ENCODE measurements at regions not wholly inside any gene's neighbourhood (a gene's known extent, or its start where the extent isn't known, plus 50 kb on each side); places are given as distances from the start of the nearest gene placed in this dataset.
"Not testable (repeated sequence)": the region's sequence is repeated elsewhere in the genome, so short reads cannot be mapped to it uniquely, and the experiment has no call there.

GRCh38 chr17:43315858-43316521 is 82.2 kb upstream of the RNU2-1 start:
- DNase-seq (ENCODE audit: low read depth) = no peak

GRCh38 chr17:43315369-43315768 is 81.6 kb upstream of the RNU2-1 start:
- no peak for DNase-seq (ENCODE audit: low read depth)

GRCh38 chr17:43314611-43315011 is 80.8 kb upstream of the RNU2-1 start:
- DNase-seq (ENCODE audit: low read depth) = no peak

GRCh38 chr17:43312011-43312410 is 78.2 kb upstream of the RNU2-1 start:
- DNase-seq (ENCODE audit: low read depth) = no peak

GRCh38 chr17:43309505-43310332 is 75.9 kb upstream of the RNU2-1 start:
- no peak for DNase-seq (ENCODE audit: low read depth)

GRCh38 chr17:43308999-43309398 is 75.2 kb upstream of the RNU2-1 start:
- DNase-seq (ENCODE audit: low read depth) = no peak

- not testable (repeated sequence) for DNase-seq (ENCODE audit: low read depth)
Observed at GRCh38 chr17:43304792-43305191, 71.0 kb upstream of the RNU2-1 start.

- DNase-seq (ENCODE audit: low read depth) = not testable (repeated sequence)
Observed at GRCh38 chr17:43303049-43303448, 69.3 kb upstream of the RNU2-1 start.

GRCh38 chr17:43299300-43300076 is 65.7 kb upstream of the RNU2-1 start:
- not testable (repeated sequence) for DNase-seq (ENCODE audit: low read depth)

GRCh38 chr17:43289670-43290069 is 55.9 kb upstream of the RNU2-1 start:
- not testable (repeated sequence) for DNase-seq (ENCODE audit: low read depth)

GRCh38 chr17:43283606-43284005 is 49.8 kb upstream of the RNU2-1 start:
- not testable (repeated sequence) for DNase-seq (ENCODE audit: low read depth)

Data from stimulated activated CD4-positive, alpha-beta T cell treated with anti-CD3 and anti-CD28 coated beads, Interleukin-2, amount 100 ng/mL, for 4 hours (primary cell).